Body of pancreas (tissue), 4 donors: ENCODE measurements at regions not wholly inside any gene's neighbourhood (a gene's known extent, or its start where the extent isn't known, plus 50 kb on each side); places are given as distances from the start of the nearest gene placed in this dataset.

ENCODE experiments used
- CTCF ChIP-seq, 7 experiments: fragments of 450-650 bp in 4 of 7; fragments of 200-600 bp in 3 of 7; sonication (generic) in 3 of 7; IDR thresholded peaks; one replicate each; pipeline ENCODE4 v1.5.1; 2016 to 2019; ENCODE audit warnings: antibody characterized with exemption in 7 of 7
- POLR2A ChIP-seq, 3 donors: fragments of 450-650 bp; IDR thresholded peaks; one replicate each; pipeline ENCODE4 v1.6.1; 2016; ENCODE audit warnings: antibody characterized with exemption in 3 of 3, mild to moderate bottlenecking in 2 of 3

GRCh38 chr4:153098427-153098826 is 105.8 kb upstream of the TRIM2 start:
- TF ChIP-seq CTCF (IDR thresholded peaks at IDR 0.05), result no peak
- no peak for TF ChIP-seq POLR2A (IDR thresholded peaks at IDR 0.05)
